Body of pancreas (tissue), 4 donors: ENCODE measurements at regions not wholly inside any gene's neighbourhood (a gene's known extent, or its start where the extent isn't known, plus 50 kb on each side); places are given as distances from the start of the nearest gene placed in this dataset.

Experiments used
- POLR2A ChIP-seq, 3 donors: fragments of 450-650 bp; IDR thresholded peaks; one replicate each; pipeline ENCODE4 v1.6.1; 2016; ENCODE audit warnings: antibody characterized with exemption in 3 of 3, mild to moderate bottlenecking in 2 of 3
- TF ChIP-seq, protein P1 (sequence below), 7 experiments: fragments of 450-650 bp in 4 of 7; fragments of 200-600 bp in 3 of 7; sonication (generic) in 3 of 7; IDR thresholded peaks; one replicate each; pipeline ENCODE4 v1.5.1; 2016 to 2019; ENCODE audit warnings: antibody characterized with exemption in 7 of 7

DNA sequence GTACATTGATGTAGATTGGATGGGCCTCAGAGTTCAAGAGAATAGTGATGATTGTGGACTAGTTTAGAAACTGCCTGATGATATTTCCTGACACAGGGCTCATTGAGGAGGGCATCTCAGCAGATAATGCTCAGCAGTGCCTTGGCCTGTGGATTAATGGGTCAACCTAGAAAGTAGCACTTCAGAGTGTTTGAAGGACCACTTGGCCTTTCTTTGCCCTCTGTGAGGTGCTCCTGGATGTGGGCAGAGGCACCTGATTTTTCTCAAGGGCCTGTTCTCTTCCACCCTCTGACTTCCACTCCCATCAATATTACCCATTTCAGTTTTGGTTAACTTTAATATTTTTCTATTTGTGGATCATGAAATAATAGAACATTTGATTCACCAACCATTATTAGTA lies 270.6 kb upstream of the BMP2 start:
- TF ChIP-seq, protein P1, sequence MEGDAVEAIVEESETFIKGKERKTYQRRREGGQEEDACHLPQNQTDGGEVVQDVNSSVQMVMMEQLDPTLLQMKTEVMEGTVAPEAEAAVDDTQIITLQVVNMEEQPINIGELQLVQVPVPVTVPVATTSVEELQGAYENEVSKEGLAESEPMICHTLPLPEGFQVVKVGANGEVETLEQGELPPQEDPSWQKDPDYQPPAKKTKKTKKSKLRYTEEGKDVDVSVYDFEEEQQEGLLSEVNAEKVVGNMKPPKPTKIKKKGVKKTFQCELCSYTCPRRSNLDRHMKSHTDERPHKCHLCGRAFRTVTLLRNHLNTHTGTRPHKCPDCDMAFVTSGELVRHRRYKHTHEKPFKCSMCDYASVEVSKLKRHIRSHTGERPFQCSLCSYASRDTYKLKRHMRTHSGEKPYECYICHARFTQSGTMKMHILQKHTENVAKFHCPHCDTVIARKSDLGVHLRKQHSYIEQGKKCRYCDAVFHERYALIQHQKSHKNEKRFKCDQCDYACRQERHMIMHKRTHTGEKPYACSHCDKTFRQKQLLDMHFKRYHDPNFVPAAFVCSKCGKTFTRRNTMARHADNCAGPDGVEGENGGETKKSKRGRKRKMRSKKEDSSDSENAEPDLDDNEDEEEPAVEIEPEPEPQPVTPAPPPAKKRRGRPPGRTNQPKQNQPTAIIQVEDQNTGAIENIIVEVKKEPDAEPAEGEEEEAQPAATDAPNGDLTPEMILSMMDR (IDR thresholded peaks at IDR 0.05) = no peak
- TF ChIP-seq POLR2A (IDR thresholded peaks at IDR 0.05) = no peak
